Stimulated activated CD8-positive, alpha-beta memory T cell treated with anti-CD3 and anti-CD28 coated beads, Interleukin-4, amount 100 ng/mL, for 4 hours (primary cell): ENCODE measurements at regions not wholly inside any gene's neighbourhood (a gene's known extent, or its start where the extent isn't known, plus 50 kb on each side); places are given as distances from the start of the nearest gene placed in this dataset.
A peak's percentile ranks its signal among the peaks of the same experiment; 100 is the strongest.

Experiments
- DNase-seq, 2 donors: peaks; one replicate each; pipeline ENCODE4 v3.0.0-alpha.2; 2020; ENCODE audit warnings: low read depth in 2 of 2, low spot score in 1 of 2

GRCh38 chrX:57848857-57849256, 61.4 kb downstream of the ZXDA start:
- no peak for DNase-seq

GRCh38 chrX:57822818-57823217, 87.4 kb downstream of the ZXDA start:
- no peak for DNase-seq

GRCh38 chrX:57822398-57822797, 87.9 kb downstream of the ZXDA start:
- DNase-seq: no peak

- peak in 1 of 2 donors; percentile 0 for DNase-seq
Measured at GRCh38 chrX:57821703-57822387, 88.4 kb downstream of the ZXDA start.

- no peak for DNase-seq
Measured at GRCh38 chrX:57817302-57817701, 93.0 kb downstream of the ZXDA start.

- DNase-seq: no peak
Measured at GRCh38 chrX:57772637-57773036, 92.6 kb upstream of the NLRP2B start.

GRCh38 chrX:57771689-57772088, 91.6 kb upstream of the NLRP2B start:
- DNase-seq: no peak

GRCh38 chrX:57752866-57753265, 72.8 kb upstream of the NLRP2B start:
- no peak for DNase-seq

- no peak for DNase-seq
Measured at GRCh38 chrX:57741107-57741506, 61.0 kb upstream of the NLRP2B start.

GRCh38 chrX:57737881-57738280, 57.8 kb upstream of the NLRP2B start:
- no peak for DNase-seq
